Astrocyte of the hippocampus (primary cell): ENCODE measurements at regions not wholly inside any gene's neighbourhood (a gene's known extent, or its start where the extent isn't known, plus 50 kb on each side); places are given as distances from the start of the nearest gene placed in this dataset.
A peak's percentile ranks its signal among the peaks of the same experiment; 100 is the strongest.

Experiments
- DNase-seq: peaks from one replicate; pipeline ENCODE4 v3.0.0; 2011; ENCODE audit warnings: low read depth, low spot score

- DNase-seq, result peak; percentile 2
Measured at GRCh38 chr12:29039013-29039412, 110.1 kb upstream of the FAR2 start.

- peak; percentile 45 for DNase-seq
Measured at GRCh38 chr12:29041621-29042020, 107.5 kb upstream of the FAR2 start.

GRCh38 chr12:29043069-29043468 lies 106.0 kb upstream of the FAR2 start:
- DNase-seq, result no peak

- DNase-seq, result no peak
Measured at GRCh38 chr12:29044799-29045198, 104.3 kb upstream of the FAR2 start.

GRCh38 chr12:29048787-29049186 lies 100.3 kb upstream of the FAR2 start:
- no peak for DNase-seq

- no peak for DNase-seq
Measured at GRCh38 chr12:29050503-29050902, 98.6 kb upstream of the FAR2 start.

- DNase-seq, result no peak
Measured at GRCh38 chr12:29051221-29051620, 97.9 kb upstream of the FAR2 start.

- no peak for DNase-seq
Measured at GRCh38 chr12:29053567-29053966, 95.5 kb upstream of the FAR2 start.

GRCh38 chr12:29054858-29055663 lies 94.0 kb upstream of the FAR2 start:
- DNase-seq, result no peak

GRCh38 chr12:29066011-29066588 lies 83.0 kb upstream of the FAR2 start:
- peak; percentile 66 for DNase-seq

- DNase-seq, result no peak
Measured at GRCh38 chr12:29067430-29067829, 81.6 kb upstream of the FAR2 start.

- DNase-seq, result no peak
Measured at GRCh38 chr12:29070309-29070708, 78.8 kb upstream of the FAR2 start.

GRCh38 chr12:29071099-29071498 lies 78.0 kb upstream of the FAR2 start:
- DNase-seq, result no peak

- DNase-seq, result no peak
Measured at GRCh38 chr12:29072631-29073030, 76.4 kb upstream of the FAR2 start.

- peak; percentile 68 for DNase-seq
Measured at GRCh38 chr12:29073631-29074239, 75.3 kb upstream of the FAR2 start.

GRCh38 chr12:29081101-29081500 lies 68.0 kb upstream of the FAR2 start:
- DNase-seq, result no peak

GRCh38 chr12:29082522-29082921 lies 66.6 kb upstream of the FAR2 start:
- DNase-seq, result no peak

GRCh38 chr12:29086325-29087271 lies 62.5 kb upstream of the FAR2 start:
- DNase-seq, result no peak

GRCh38 chr12:29088611-29089219 lies 60.4 kb upstream of the FAR2 start:
- peak; percentile 10 for DNase-seq
